HL-60/S4 (cell line): ENCODE measurements at regions not wholly inside any gene's neighbourhood (a gene's known extent, or its start where the extent isn't known, plus 50 kb on each side); places are given as distances from the start of the nearest gene placed in this dataset.

Source experiments
- in situ Hi-C: fragments of 300-500 bp; cut with MboI; formaldehyde crosslinking; loops from 2 replicates; pipeline ENCODE4 v1.14.3; 2022; ENCODE audit warnings: low sequenced_read_pairs

- in situ Hi-C loops, result no loop called here
Measured at GRCh38 chr18:26621161-26622026, 73.0 kb upstream of the KCTD1 start.

DNA sequence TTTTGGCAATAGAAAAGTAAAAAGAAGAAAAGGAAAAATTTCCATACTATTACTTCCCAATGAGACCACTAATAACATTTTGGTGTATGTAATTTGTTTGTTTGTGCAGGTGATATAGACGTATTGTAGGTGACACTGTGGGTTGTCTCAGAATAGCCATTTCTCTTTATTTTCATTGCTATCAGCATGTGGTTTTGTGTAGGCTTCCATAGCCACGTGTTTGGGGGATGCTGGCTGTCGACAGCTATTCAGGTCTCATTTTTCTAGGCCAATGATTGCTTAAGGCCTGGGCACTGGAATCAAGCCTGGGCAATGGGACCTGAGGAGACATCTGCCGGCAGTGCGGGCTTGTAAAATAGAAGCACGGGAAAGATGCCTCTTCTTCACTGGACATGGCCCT lies 71.0 kb upstream of the KCTD1 start:
- in situ Hi-C loops, result no loop called here

- in situ Hi-C loops, result no loop called here
Measured at GRCh38 chr18:26618135-26618534, 69.8 kb upstream of the KCTD1 start.

GRCh38 chr18:26617151-26617554 lies 68.8 kb upstream of the KCTD1 start:
- in situ Hi-C loops, result no loop called here

DNA sequence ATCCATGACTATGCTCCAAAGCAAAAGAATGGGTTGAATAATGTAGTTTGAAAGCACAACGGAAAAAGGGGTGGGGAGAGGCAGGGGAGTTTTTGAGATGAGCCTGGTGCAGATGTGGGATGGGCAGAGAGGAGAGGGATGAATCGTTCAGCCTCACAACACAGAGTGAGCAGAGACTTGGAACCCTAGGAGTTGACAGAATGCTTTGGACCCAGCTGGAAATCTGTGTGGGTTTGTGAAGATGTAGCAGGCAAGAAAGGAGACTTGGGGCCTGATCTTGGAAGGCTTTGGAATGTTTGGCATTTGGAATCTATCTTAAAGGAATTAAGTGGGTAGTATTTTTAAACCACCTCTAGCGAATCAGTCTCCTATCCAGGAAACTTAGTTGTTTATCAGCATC lies 66.0 kb upstream of the KCTD1 start:
- in situ Hi-C loops, result no loop called here
